Caco-2 (cell line): ENCODE measurements at regions not wholly inside any gene's neighbourhood (a gene's known extent, or its start where the extent isn't known, plus 50 kb on each side); places are given as distances from the start of the nearest gene placed in this dataset.

Experiments used
- BruUV-seq: library from RNA; stranded (reverse); fragments of 400-500 nt; replicated peaks from 2 replicates; lab custom pipeline; 2021; lab: Mats Ljungman, UMichigan
- CTCF ChIA-PET: fragments of 300-600 bp; sonication (Branson Sonifier 250); formaldehyde crosslinking; loops from one replicate; lab custom pipeline; 2022; ENCODE audit warnings: antibody characterized with exemption; lab: Charles Lee
- POLR2A ChIA-PET: fragments of 300-600 bp; sonication (Branson Sonifier 250); formaldehyde crosslinking; loops from one replicate; lab custom pipeline; 2022; ENCODE audit warnings: antibody characterized with exemption; lab: Charles Lee
- DNase-seq, 2 experiments: peaks; one replicate each; pipeline versions ENCODE4 v3.0.0 to v3.0.0-alpha.2; 2020 to 2022
- H3K27me3 ChIP-seq: replicated peaks from 2 replicates; pipeline ENCODE4 v1.6.0; 2011; ENCODE audit warnings: low read length; ENCODE audit not compliant: control insufficient read depth, insufficient read depth
- H3K36me3 ChIP-seq: 2 replicates; pipeline ENCODE4 v1.5.1; 2011; ENCODE audit warnings: low read length; ENCODE audit not compliant: control insufficient read depth, insufficient read depth
- H3K4me1 ChIP-seq: fragments of 250-450 bp; sonication (Bioruptor Pico); 2 replicates; pipeline ENCODE4 v1.5.1; 2020; ENCODE audit warnings: mild to moderate bottlenecking
- H3K4me3 ChIP-seq: 2 replicates; pipeline ENCODE4 v1.5.1; 2011; ENCODE audit warnings: low read depth, mild to moderate bottlenecking, control low read depth, low read length
- H3K9me3 ChIP-seq: fragments of 250-450 bp; sonication (Bioruptor Pico); 2 replicates; pipeline ENCODE4 v1.5.1; 2020; ENCODE audit warnings: mild to moderate bottlenecking, moderate library complexity
- H3K27ac Mint-ChIP-seq: one replicate; pipeline ENCODE4 v1.8.0; 2022; ENCODE audit warnings: mixed read lengths; ENCODE audit not compliant: unreplicated experiment
- H3K27me3 Mint-ChIP-seq: one replicate; pipeline ENCODE4 v1.8.0; 2022; ENCODE audit warnings: mixed read lengths; ENCODE audit not compliant: insufficient read depth, unreplicated experiment
- H3K36me3 Mint-ChIP-seq: one replicate; pipeline ENCODE4 v1.8.0; 2022; ENCODE audit warnings: mild to moderate bottlenecking, mixed read lengths; ENCODE audit not compliant: insufficient read depth, unreplicated experiment
- H3K4me1 Mint-ChIP-seq: one replicate; pipeline ENCODE4 v1.8.0; 2022; ENCODE audit warnings: low read depth, mixed read lengths; ENCODE audit not compliant: unreplicated experiment
- H3K4me3 Mint-ChIP-seq: one replicate; pipeline ENCODE4 v1.8.0; 2022; ENCODE audit warnings: mild to moderate bottlenecking, moderate library complexity, mixed read lengths; ENCODE audit not compliant: unreplicated experiment
- H3K9me3 Mint-ChIP-seq: one replicate; pipeline ENCODE4 v1.8.0; 2022; ENCODE audit warnings: mixed read lengths; ENCODE audit not compliant: unreplicated experiment
- CTCF ChIP-seq, 2 experiments: fragments of 200-600 bp in 1 of 2; IDR thresholded peaks; 1 replicate in 1 of 2; 2 replicates in 1 of 2; pipeline versions ENCODE4 v1.5.1 to v1.8.0; 2011 to 2022; ENCODE audit warnings: antibody characterized with exemption in 1 of 2, control low read depth in 1 of 2, inconsistent platforms in 1 of 2, low read depth in 1 of 2, low read length in 1 of 2, mild to moderate bottlenecking in 1 of 2, moderate library complexity in 1 of 2; ENCODE audit not compliant: insufficient read depth in 1 of 2, severe bottlenecking in 1 of 2, unreplicated experiment in 1 of 2
- intact Hi-C: fragments of 100-400 bp; cut with micrococcal nuclease; formaldehyde crosslinking; loops from one replicate; pipeline ENCODE4 v1.10.0; 2022; ENCODE audit not compliant: unreplicated experiment

- BruUV-seq: no TSS peak
- no peaks in the 10 kb centered on the region for H3K4me1 ChIP-seq
- H3K27me3 ChIP-seq: no peaks in the 10 kb centered on the region
- Mint-ChIP-seq H3K36me3 (no peaks in the 10 kb centered on the region), H3K4me1 (no peaks in the 10 kb centered on the region), H3K27ac (no peak overlapping the region), H3K4me3 (no peak overlapping the region), H3K27me3 (no peaks in the 10 kb centered on the region), H3K9me3 (no peaks in the 10 kb centered on the region)
- POLR2A ChIA-PET: no interaction called here
- CTCF ChIA-PET: no interaction called here
- intact Hi-C loops: no loop called here
- no peak for TF ChIP-seq CTCF (IDR thresholded peaks at IDR 0.05; ENCODE audit: insufficient read depth in 1 of 2, low read depth in 1 of 2, low read length in 1 of 2, severe bottlenecking in 1 of 2, unreplicated experiment in 1 of 2)
- no peak overlapping the region for H3K4me3 ChIP-seq
- DNase-seq: no peak
- no peaks in the 10 kb centered on the region for H3K36me3 ChIP-seq
- H3K9me3 ChIP-seq: no peaks in the 10 kb centered on the region
Measured at GRCh38 chr6:103215847-103216246, 1643.9 kb downstream of the HACE1 start.

- Histone ChIP-seq H3K27me3 (no peaks in the 10 kb centered on the region), H3K4me3 (no peak overlapping the region), H3K9me3 (no peaks in the 10 kb centered on the region), H3K36me3 (no peaks in the 10 kb centered on the region), H3K4me1 (no peaks in the 10 kb centered on the region)
- Mint-ChIP-seq H3K36me3 (no peaks in the 10 kb centered on the region), H3K4me1 (no peaks in the 10 kb centered on the region), H3K9me3 (peaks cover 5% of the 10 kb centered on the region), H3K27me3 (no peaks in the 10 kb centered on the region), H3K4me3 (no peak overlapping the region), H3K27ac (no peak overlapping the region)
- no peak for DNase-seq
- ChIA-PET CTCF (no interaction called here), POLR2A (no interaction called here)
- no peak for TF ChIP-seq CTCF (IDR thresholded peaks at IDR 0.05; ENCODE audit: insufficient read depth in 1 of 2, low read depth in 1 of 2, low read length in 1 of 2, severe bottlenecking in 1 of 2, unreplicated experiment in 1 of 2)
- no TSS peak for BruUV-seq
- intact Hi-C loops: no loop called here
Measured at GRCh38 chr6:103210686-103211085, 1649.0 kb downstream of the HACE1 start.

GRCh38 chr6:103198386-103198785 lies 1661.3 kb downstream of the HACE1 start:
- no peak overlapping the region for H3K27ac Mint-ChIP-seq

More at GRCh38 chr6:103198386-103198785, 1661.3 kb downstream of the HACE1 start:
- no peak for DNase-seq
- POLR2A ChIA-PET: no interaction called here
- Mint-ChIP-seq H3K4me3 (no peak overlapping the region), H3K4me1 (no peaks in the 10 kb centered on the region), H3K9me3 (peaks cover 3% of the 10 kb centered on the region), H3K27me3 (no peaks in the 10 kb centered on the region), H3K36me3 (no peaks in the 10 kb centered on the region)
- Histone ChIP-seq H3K36me3 (no peaks in the 10 kb centered on the region), H3K9me3 (no peaks in the 10 kb centered on the region), H3K4me1 (no peaks in the 10 kb centered on the region; the same call in 1 of the 2 replicates), H3K27me3 (no peaks in the 10 kb centered on the region), H3K4me3 (no peak overlapping the region)
- intact Hi-C loops: no loop called here
- TF ChIP-seq CTCF (IDR thresholded peaks at IDR 0.05; ENCODE audit: insufficient read depth in 1 of 2, low read depth in 1 of 2, low read length in 1 of 2, severe bottlenecking in 1 of 2, unreplicated experiment in 1 of 2): no peak
- CTCF ChIA-PET: no interaction called here
- BruUV-seq: no TSS peak
